Kidney tubule cell (primary cell): ENCODE measurements at regions not wholly inside any gene's neighbourhood (a gene's known extent, or its start where the extent isn't known, plus 50 kb on each side); places are given as distances from the start of the nearest gene placed in this dataset.
A peak's percentile ranks its signal among the peaks of the same experiment; 100 is the strongest.
"Not testable (repeated sequence)": the region's sequence is repeated elsewhere in the genome, so short reads cannot be mapped to it uniquely, and the experiment has no call there.

Experiments
- DNase-seq: peaks from one replicate; pipeline ENCODE4 v3.0.0-alpha.2; 2018; ENCODE audit warnings: low spot score

- DNase-seq, result no peak
Measured at GRCh38 chr12:123061441-123062205, 81.1 kb downstream of the ARL6IP4 start.

GRCh38 chr12:123059500-123059899 lies 79.0 kb downstream of the ARL6IP4 start:
- no peak for DNase-seq

GRCh38 chr12:123058980-123059379 lies 78.5 kb downstream of the ARL6IP4 start:
- no peak for DNase-seq

- no peak for DNase-seq
Measured at GRCh38 chr12:123058481-123058880, 78.0 kb downstream of the ARL6IP4 start.

GRCh38 chr12:123057513-123058265 lies 77.2 kb downstream of the ARL6IP4 start:
- DNase-seq, result peak; percentile 13

- DNase-seq, result no peak
Measured at GRCh38 chr12:123056709-123057108, 76.2 kb downstream of the ARL6IP4 start.

GRCh38 chr12:123056053-123056452 lies 75.6 kb downstream of the ARL6IP4 start:
- peak; percentile 67 for DNase-seq

GRCh38 chr12:123055281-123055766 lies 74.8 kb downstream of the ARL6IP4 start:
- DNase-seq, result no peak

GRCh38 chr12:123054371-123054770 lies 73.9 kb downstream of the ARL6IP4 start:
- DNase-seq, result no peak

GRCh38 chr12:123051556-123051955 lies 71.1 kb downstream of the ARL6IP4 start:
- DNase-seq, result no peak

- DNase-seq, result no peak
Measured at GRCh38 chr12:123050913-123051312, 70.4 kb downstream of the ARL6IP4 start.

GRCh38 chr12:123050331-123050831 lies 69.9 kb downstream of the ARL6IP4 start:
- peak; percentile 72 for DNase-seq

GRCh38 chr12:123049398-123050240 lies 69.1 kb downstream of the ARL6IP4 start:
- no peak for DNase-seq

- not testable (repeated sequence) for DNase-seq
Measured at GRCh38 chr12:123047892-123048291, 67.4 kb downstream of the ARL6IP4 start.

GRCh38 chr12:123047289-123047688 lies 66.8 kb downstream of the ARL6IP4 start:
- DNase-seq, result no peak

- no peak for DNase-seq
Measured at GRCh38 chr12:123046431-123046830, 66.0 kb downstream of the ARL6IP4 start.

GRCh38 chr12:123045678-123046077 lies 65.2 kb downstream of the ARL6IP4 start:
- DNase-seq, result no peak

- no peak for DNase-seq
Measured at GRCh38 chr12:123044351-123044750, 63.9 kb downstream of the ARL6IP4 start.

GRCh38 chr12:123043536-123044001 lies 63.1 kb downstream of the ARL6IP4 start:
- peak; percentile 94 for DNase-seq

GRCh38 chr12:123042833-123043232 lies 62.4 kb downstream of the ARL6IP4 start:
- no peak for DNase-seq

GRCh38 chr12:123041811-123042655 lies 61.6 kb downstream of the ARL6IP4 start:
- DNase-seq, result no peak
